SK-N-MC (cell line): ENCODE measurements at regions not wholly inside any gene's neighbourhood (a gene's known extent, or its start where the extent isn't known, plus 50 kb on each side); places are given as distances from the start of the nearest gene placed in this dataset.

ENCODE experiments used
- EZH2 ChIP-seq: fragments of 200-600 bp; sonication (generic); IDR thresholded peaks from one replicate; pipeline ENCODE4 v1.6.1; 2017; ENCODE audit warnings: antibody characterized with exemption
- POLR2AphosphoS5 ChIP-seq: IDR thresholded peaks from 2 replicates; pipeline ENCODE4 v1.6.1; 2012; ENCODE audit warnings: mild to moderate bottlenecking, low read depth, low read length, borderline replicate concordance

DNA sequence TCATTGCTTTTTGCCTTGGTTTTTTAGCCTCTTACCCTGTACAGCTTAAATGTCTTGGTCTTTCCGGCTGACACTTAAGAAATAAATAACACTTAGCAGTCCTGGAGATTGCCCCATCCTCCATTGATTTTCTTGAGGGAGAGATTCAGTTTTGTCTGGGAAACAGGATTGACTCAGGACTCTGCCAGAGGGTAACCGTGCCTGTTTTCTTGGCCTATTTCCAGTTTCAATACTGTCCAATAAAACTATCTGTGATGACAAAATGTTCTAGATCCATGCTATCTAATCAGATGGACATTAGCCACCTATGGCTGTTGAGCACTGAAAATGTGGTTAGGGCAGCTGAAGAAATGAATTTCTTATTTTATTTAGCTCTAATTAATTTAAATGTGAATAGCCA is 216.1 kb downstream of the DUSP10 start:
- TF ChIP-seq EZH2 = no peak
- TF ChIP-seq POLR2AphosphoS5 = no peak
